HEK293 (cell line): ENCODE measurements at regions not wholly inside any gene's neighbourhood (a gene's known extent, or its start where the extent isn't known, plus 50 kb on each side); places are given as distances from the start of the nearest gene placed in this dataset.

ENCODE experiments used
- AEBP2 ChIP-seq: fragments of 450-650 bp; formaldehyde crosslinking; IDR thresholded peaks from 2 replicates; pipeline ENCODE4 v1.5.1; 2016; ENCODE audit warnings: missing biosample characterization, missing genetic modification characterization, borderline replicate concordance
- CTCF ChIP-seq: fragments of 450-650 bp; formaldehyde crosslinking; IDR thresholded peaks from 2 replicates; pipeline ENCODE4 v1.5.1; 2016; ENCODE audit warnings: missing biosample characterization, missing genetic modification characterization
- KLF16 ChIP-seq: fragments of 450-650 bp; formaldehyde crosslinking; IDR thresholded peaks from 2 replicates; pipeline ENCODE4 v1.5.1; 2017; ENCODE audit warnings: missing biosample characterization, missing genetic modification characterization
- PBX3 ChIP-seq: sonication (generic); formaldehyde crosslinking; IDR thresholded peaks from 2 replicates; pipeline ENCODE4 v1.8.1; 2022; ENCODE audit warnings: mild to moderate bottlenecking, moderate library complexity, missing genetic modification reagents
- YY1 ChIP-seq: fragments of 450-650 bp; formaldehyde crosslinking; IDR thresholded peaks from 2 replicates; pipeline ENCODE4 v1.5.1; 2018; ENCODE audit warnings: missing biosample characterization, missing genetic modification characterization
- ZNF114 ChIP-seq: fragments of 450-650 bp; formaldehyde crosslinking; IDR thresholded peaks from 2 replicates; pipeline ENCODE4 v1.5.0; 2017; ENCODE audit warnings: missing biosample characterization, missing genetic modification characterization
- ZNF274 ChIP-seq, 2 experiments: fragments of 200-500 bp in 1 of 2; fragments of 450-650 bp in 1 of 2; sonication (Bioruptor generic) in 1 of 2; formaldehyde crosslinking in 1 of 2; IDR thresholded peaks; 2 replicates each; pipeline versions ENCODE4 v1.5.1 to v1.6.1; 2014 to 2016; ENCODE audit warnings: borderline replicate concordance in 1 of 2, inconsistent platforms in 1 of 2, low read length in 1 of 2, missing biosample characterization in 1 of 2, missing genetic modification characterization in 1 of 2
- ZNF398 ChIP-seq: fragments of 450-650 bp; formaldehyde crosslinking; IDR thresholded peaks from 2 replicates; pipeline ENCODE4 v1.5.1; 2017; ENCODE audit warnings: missing biosample characterization, missing genetic modification characterization
- ZNF404 ChIP-seq: fragments of 450-650 bp; formaldehyde crosslinking; IDR thresholded peaks from 2 replicates; pipeline ENCODE4 v1.5.1; 2017; ENCODE audit warnings: missing biosample characterization, missing genetic modification characterization
- ZNF416 ChIP-seq: fragments of 450-650 bp; formaldehyde crosslinking; IDR thresholded peaks from 2 replicates; pipeline ENCODE4 v1.5.1; 2016; ENCODE audit warnings: missing biosample characterization, missing genetic modification characterization
- ZNF423 ChIP-seq: fragments of 450-650 bp; formaldehyde crosslinking; IDR thresholded peaks from 2 replicates; pipeline ENCODE4 v1.5.1; 2016; ENCODE audit warnings: missing biosample characterization, missing genetic modification characterization
- ZNF654 ChIP-seq: fragments of 450-650 bp; formaldehyde crosslinking; IDR thresholded peaks from 2 replicates; pipeline ENCODE4 v1.5.1; 2016; ENCODE audit warnings: low read depth, missing biosample characterization, missing genetic modification characterization
- ZSCAN18 ChIP-seq: fragments of 450-650 bp; formaldehyde crosslinking; IDR thresholded peaks from 2 replicates; pipeline ENCODE4 v1.5.1; 2016; ENCODE audit warnings: missing biosample characterization, missing genetic modification characterization

GRCh38 chr6:4620284-4621151 is 155.7 kb upstream of the CDYL start:
- TF ChIP-seq ZNF274 (IDR thresholded peaks at IDR 0.05; ENCODE audit: low read length) (no peak), ZNF274 (tag by site-specific recombination; IDR thresholded peaks at IDR 0.05; ENCODE audit: borderline replicate concordance) (no peak), CTCF (tag by site-specific recombination) (no peak), ZNF398 (tag by site-specific recombination) (no peak), ZNF114 (tag by site-specific recombination) (no peak), ZNF416 (tag by site-specific recombination) (no peak), ZNF404 (tag by site-specific recombination) (no peak), YY1 (tag by site-specific recombination) (no peak), PBX3 (CRISPR knock-in tag) (no peak), ZNF423 (no peak), ZSCAN18 (tag by site-specific recombination) (no peak), ZNF654 (tag by site-specific recombination) (no peak), KLF16 (tag by site-specific recombination) (no peak), AEBP2 (tag by site-specific recombination) (no peak)
